ENCODE measurements at regions not wholly inside any gene's neighbourhood (a gene's known extent, or its start where the extent isn't known, plus 50 kb on each side); places are given as distances from the start of the nearest gene placed in this dataset.

- H3K4me2 ChIP-seq, result no peak overlapping the region
- POLR2A ChIA-PET, result no interaction called here
- H3K27me3 ChIP-seq (ENCODE audit: insufficient read depth), result no peaks in the 10 kb centered on the region
- no peaks in the 10 kb centered on the region for H3K9me2 ChIP-seq
- no peak for DNase-seq
- H3K9me3 ChIP-seq, result no peaks in the 10 kb centered on the region
- no peak for TF ChIP-seq MEF2A (IDR thresholded peaks at IDR 0.05; ENCODE audit: borderline replicate concordance, low read depth)
- no peak for TF ChIP-seq ELF1 (IDR thresholded peaks at IDR 0.05)
- no peak for TF ChIP-seq MAX (IDR thresholded peaks at IDR 0.05; ENCODE audit: low read depth)
- TF ChIP-seq GABPA (IDR thresholded peaks at IDR 0.05; ENCODE audit: low read depth), result no peak
- TF ChIP-seq YY1 (IDR thresholded peaks at IDR 0.05; ENCODE audit: low read depth), result no peak
- TF ChIP-seq, protein P1, sequence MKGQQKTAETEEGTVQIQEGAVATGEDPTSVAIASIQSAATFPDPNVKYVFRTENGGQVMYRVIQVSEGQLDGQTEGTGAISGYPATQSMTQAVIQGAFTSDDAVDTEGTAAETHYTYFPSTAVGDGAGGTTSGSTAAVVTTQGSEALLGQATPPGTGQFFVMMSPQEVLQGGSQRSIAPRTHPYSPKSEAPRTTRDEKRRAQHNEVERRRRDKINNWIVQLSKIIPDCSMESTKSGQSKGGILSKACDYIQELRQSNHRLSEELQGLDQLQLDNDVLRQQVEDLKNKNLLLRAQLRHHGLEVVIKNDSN (IDR thresholded peaks at IDR 0.05; ENCODE audit: borderline replicate concordance, low read depth), result no peak
- no peak for TF ChIP-seq EP300 (IDR thresholded peaks at IDR 0.05; ENCODE audit: borderline replicate concordance in 1 of 2, low read depth in 1 of 2, low read length in 1 of 2)
- H2AFZ ChIP-seq (ENCODE audit: low read depth), result no peak overlapping the region
- H3K79me2 ChIP-seq (ENCODE audit: insufficient read depth), result no peaks in the 10 kb centered on the region
- no peak overlapping the region for H3K9ac ChIP-seq
- no peaks in the 10 kb centered on the region for H4K20me1 ChIP-seq (ENCODE audit: insufficient read depth)
- CTCF ChIA-PET, result interaction anchor here (0.9 kb wide), 1 partner anchor 9 kb away, joined by 3 read pairs; no protein-coding TSS in a partner anchor
- 92% methylated on average over 1 of the region's 1 CpG for WGBS (ENCODE audit: low lambda C conversion rate)
- H3K27ac ChIP-seq (ENCODE audit: low read depth in 2 of 2, low read length in 1 of 2), result no peak overlapping the region
- H3K36me3 ChIP-seq (replicated peaks in 1 of 2; ENCODE audit: control insufficient read depth in 1 of 2, insufficient read depth in 2 of 2, low read length in 1 of 2), result no peaks in the 10 kb centered on the region
- peaks cover 6% of the 10 kb centered on the region for H3F3A ChIP-seq (replicated peaks; ENCODE audit: insufficient read depth)
- peaks cover 4 to 8% of the 10 kb centered on the region in 2 experiments for H3K4me1 ChIP-seq (ENCODE audit: control insufficient read depth in 1 of 2, insufficient read depth in 2 of 2, low read depth in 1 of 2, low read length in 1 of 2)
- no peak overlapping the region for H3K4me3 ChIP-seq (ENCODE audit: low read depth in 2 of 2, low read length in 1 of 2)
These were observed 82.8 kb upstream of the MYO10 start for GRCh38 chr5:17018871-17019270.

- ChIA-PET CTCF (no interaction called here), POLR2A (no interaction called here)
- DNase-seq, result no peak
- no peaks in the 10 kb centered on the region for H4K20me1 ChIP-seq (ENCODE audit: insufficient read depth)
- H3K36me3 ChIP-seq (replicated peaks in 1 of 2; ENCODE audit: control insufficient read depth in 1 of 2, insufficient read depth in 2 of 2, low read length in 1 of 2), result no peaks in the 10 kb centered on the region
- H3K9me2 ChIP-seq, result no peaks in the 10 kb centered on the region
- H3K27ac ChIP-seq (ENCODE audit: low read depth in 2 of 2, low read length in 1 of 2), result no peak overlapping the region
- no peaks in the 10 kb centered on the region for H3K79me2 ChIP-seq (ENCODE audit: insufficient read depth)
- no peaks in the 10 kb centered on the region for H3K9me3 ChIP-seq
- H3K27me3 ChIP-seq (ENCODE audit: insufficient read depth), result no peaks in the 10 kb centered on the region
- no peak overlapping the region for H2AFZ ChIP-seq (ENCODE audit: low read depth)
- WGBS (ENCODE audit: low lambda C conversion rate), result 91% methylated on average over 6 of the region's 6 CpGs
- H3K4me1 ChIP-seq (ENCODE audit: control insufficient read depth in 1 of 2, insufficient read depth in 2 of 2, low read depth in 1 of 2, low read length in 1 of 2), result peaks cover 4 to 8% of the 10 kb centered on the region in 2 experiments
- H3F3A ChIP-seq (replicated peaks; ENCODE audit: insufficient read depth), result peaks cover 6% of the 10 kb centered on the region
- H3K4me3 ChIP-seq (ENCODE audit: low read depth in 2 of 2, low read length in 1 of 2), result no peak overlapping the region
- no peak overlapping the region for H3K4me2 ChIP-seq
- no peak overlapping the region for H3K9ac ChIP-seq
- TF ChIP-seq IRF3 (IDR thresholded peaks at IDR 0.05; ENCODE audit: low read depth, low read length), result no peak
- no peak for TF ChIP-seq RFX5 (IDR thresholded peaks at IDR 0.05; ENCODE audit: low read length)
- TF ChIP-seq CHD2 (IDR thresholded peaks at IDR 0.05; ENCODE audit: low read length, partially characterized antibody), result no peak
- TF ChIP-seq, protein P2, sequence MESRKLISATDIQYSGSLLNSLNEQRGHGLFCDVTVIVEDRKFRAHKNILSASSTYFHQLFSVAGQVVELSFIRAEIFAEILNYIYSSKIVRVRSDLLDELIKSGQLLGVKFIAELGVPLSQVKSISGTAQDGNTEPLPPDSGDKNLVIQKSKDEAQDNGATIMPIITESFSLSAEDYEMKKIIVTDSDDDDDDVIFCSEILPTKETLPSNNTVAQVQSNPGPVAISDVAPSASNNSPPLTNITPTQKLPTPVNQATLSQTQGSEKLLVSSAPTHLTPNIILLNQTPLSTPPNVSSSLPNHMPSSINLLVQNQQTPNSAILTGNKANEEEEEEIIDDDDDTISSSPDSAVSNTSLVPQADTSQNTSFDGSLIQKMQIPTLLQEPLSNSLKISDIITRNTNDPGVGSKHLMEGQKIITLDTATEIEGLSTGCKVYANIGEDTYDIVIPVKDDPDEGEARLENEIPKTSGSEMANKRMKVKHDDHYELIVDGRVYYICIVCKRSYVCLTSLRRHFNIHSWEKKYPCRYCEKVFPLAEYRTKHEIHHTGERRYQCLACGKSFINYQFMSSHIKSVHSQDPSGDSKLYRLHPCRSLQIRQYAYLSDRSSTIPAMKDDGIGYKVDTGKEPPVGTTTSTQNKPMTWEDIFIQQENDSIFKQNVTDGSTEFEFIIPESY (IDR thresholded peaks at IDR 0.05; ENCODE audit: borderline replicate concordance, low read depth), result no peak
- TF ChIP-seq JUND (IDR thresholded peaks at IDR 0.05), result no peak
- TF ChIP-seq PBX3 (IDR thresholded peaks at IDR 0.05), result no peak
- no peak for TF ChIP-seq RXRA (IDR thresholded peaks at IDR 0.05; ENCODE audit: borderline replicate concordance, low read depth)
- TF ChIP-seq FOXM1 (IDR thresholded peaks at IDR 0.05; ENCODE audit: low read depth), result no peak
- TF ChIP-seq, protein P1 (IDR thresholded peaks at IDR 0.05; ENCODE audit: borderline replicate concordance, low read depth), result no peak
- TF ChIP-seq MXI1 (IDR thresholded peaks at IDR 0.05; ENCODE audit: low read depth, low read length), result no peak
- TF ChIP-seq RAD21 (IDR thresholded peaks at IDR 0.05; ENCODE audit: low read length), result no peak
- no peak for TF ChIP-seq TAF1 (IDR thresholded peaks at IDR 0.05; ENCODE audit: borderline replicate concordance, low read depth, low read length)
- TF ChIP-seq, protein P3, sequence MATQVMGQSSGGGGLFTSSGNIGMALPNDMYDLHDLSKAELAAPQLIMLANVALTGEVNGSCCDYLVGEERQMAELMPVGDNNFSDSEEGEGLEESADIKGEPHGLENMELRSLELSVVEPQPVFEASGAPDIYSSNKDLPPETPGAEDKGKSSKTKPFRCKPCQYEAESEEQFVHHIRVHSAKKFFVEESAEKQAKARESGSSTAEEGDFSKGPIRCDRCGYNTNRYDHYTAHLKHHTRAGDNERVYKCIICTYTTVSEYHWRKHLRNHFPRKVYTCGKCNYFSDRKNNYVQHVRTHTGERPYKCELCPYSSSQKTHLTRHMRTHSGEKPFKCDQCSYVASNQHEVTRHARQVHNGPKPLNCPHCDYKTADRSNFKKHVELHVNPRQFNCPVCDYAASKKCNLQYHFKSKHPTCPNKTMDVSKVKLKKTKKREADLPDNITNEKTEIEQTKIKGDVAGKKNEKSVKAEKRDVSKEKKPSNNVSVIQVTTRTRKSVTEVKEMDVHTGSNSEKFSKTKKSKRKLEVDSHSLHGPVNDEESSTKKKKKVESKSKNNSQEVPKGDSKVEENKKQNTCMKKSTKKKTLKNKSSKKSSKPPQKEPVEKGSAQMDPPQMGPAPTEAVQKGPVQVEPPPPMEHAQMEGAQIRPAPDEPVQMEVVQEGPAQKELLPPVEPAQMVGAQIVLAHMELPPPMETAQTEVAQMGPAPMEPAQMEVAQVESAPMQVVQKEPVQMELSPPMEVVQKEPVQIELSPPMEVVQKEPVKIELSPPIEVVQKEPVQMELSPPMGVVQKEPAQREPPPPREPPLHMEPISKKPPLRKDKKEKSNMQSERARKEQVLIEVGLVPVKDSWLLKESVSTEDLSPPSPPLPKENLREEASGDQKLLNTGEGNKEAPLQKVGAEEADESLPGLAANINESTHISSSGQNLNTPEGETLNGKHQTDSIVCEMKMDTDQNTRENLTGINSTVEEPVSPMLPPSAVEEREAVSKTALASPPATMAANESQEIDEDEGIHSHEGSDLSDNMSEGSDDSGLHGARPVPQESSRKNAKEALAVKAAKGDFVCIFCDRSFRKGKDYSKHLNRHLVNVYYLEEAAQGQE (IDR thresholded peaks at IDR 0.05; ENCODE audit: low read depth, low read length), result no peak
These were observed 83.2 kb upstream of the MYO10 start for GRCh38 chr5:17019324-17019723.

All from SK-N-SH (cell line).